Stimulated activated CD4-positive, alpha-beta T cell treated with anti-CD3 and anti-CD28 coated beads, Interleukin-2, amount 100 ng/mL, for 48 hours (primary cell): ENCODE measurements at regions not wholly inside any gene's neighbourhood (a gene's known extent, or its start where the extent isn't known, plus 50 kb on each side); places are given as distances from the start of the nearest gene placed in this dataset.
"Not testable (repeated sequence)": the region's sequence is repeated elsewhere in the genome, so short reads cannot be mapped to it uniquely, and the experiment has no call there.

Experiments used
- DNase-seq, 2 donors: peaks; one replicate each; pipeline ENCODE4 v3.0.0-alpha.2; 2020

DNA sequence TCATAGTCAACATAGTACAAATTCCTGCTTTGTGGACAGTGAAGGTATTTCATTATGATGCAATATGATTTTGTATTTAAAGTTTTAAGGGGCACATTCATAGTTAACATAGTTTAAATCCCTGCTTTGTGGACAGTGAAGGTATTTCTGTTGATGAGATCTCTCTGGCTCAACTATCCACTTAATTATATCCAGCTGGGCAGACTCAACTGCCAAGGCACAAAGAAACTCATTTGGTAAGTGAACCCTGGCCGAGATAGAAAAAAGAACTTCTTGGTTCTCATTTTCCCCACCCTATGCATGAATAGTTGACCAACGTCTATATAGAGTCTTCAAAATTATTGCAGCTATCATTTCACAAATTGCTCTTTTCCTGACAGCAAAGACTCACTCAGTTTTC lies 1194.6 kb downstream of the NCAM2 start:
- no peak for DNase-seq

DNA sequence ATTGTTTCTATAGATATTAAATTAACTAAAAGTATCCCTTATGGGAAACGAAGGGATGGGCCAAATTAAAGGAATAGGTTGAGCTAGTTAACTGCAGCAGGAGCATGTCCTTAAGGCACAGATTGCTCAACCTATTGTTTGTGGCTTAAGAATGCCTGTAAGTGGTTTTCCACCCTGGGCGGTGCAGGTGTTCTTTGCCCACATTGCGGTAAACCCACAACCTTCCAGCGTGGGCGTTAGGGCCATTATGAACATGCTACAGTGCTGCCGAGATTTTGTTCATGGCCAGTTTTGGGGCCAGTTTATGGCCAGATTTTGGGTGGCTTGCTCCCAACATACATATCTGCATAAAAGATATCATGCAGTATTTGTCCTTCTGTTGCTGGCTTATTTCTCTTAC lies 1196.8 kb downstream of the NCAM2 start:
- DNase-seq = not testable (repeated sequence)

DNA sequence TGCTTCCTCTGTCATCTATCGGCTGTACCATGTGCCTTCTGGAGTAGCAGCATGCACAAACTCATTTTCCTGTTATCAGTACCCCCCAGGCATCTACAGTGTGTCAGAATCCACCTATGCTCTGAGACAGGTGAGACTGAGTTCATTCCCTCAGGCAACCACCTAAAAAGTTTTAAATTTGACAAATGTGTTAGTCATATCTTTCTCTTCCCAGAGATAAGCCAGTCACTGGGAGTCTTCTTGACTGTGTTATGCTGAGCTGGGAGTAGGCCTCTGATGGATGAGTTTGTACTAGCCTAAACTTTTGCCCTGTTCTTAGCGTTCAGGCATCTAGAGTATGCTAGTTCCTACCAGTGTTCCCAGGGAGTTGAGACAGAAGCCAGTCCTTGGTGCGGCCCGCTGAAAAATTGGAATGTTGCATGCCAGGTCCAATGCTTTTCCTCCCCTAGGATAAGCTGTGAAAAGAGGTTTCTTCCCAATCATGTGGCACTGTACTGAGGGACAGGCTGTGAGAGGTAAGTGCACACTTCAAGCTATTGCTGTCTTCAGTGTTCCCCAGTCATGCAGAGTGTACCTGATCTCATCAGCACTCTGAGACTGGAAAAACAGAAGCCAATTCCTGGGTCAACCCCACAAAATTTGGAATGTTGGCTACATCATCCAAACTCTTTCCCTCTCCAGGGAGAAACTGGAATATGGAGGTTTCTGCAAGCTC lies 1202.3 kb downstream of the NCAM2 start:
- no peak for DNase-seq

DNA sequence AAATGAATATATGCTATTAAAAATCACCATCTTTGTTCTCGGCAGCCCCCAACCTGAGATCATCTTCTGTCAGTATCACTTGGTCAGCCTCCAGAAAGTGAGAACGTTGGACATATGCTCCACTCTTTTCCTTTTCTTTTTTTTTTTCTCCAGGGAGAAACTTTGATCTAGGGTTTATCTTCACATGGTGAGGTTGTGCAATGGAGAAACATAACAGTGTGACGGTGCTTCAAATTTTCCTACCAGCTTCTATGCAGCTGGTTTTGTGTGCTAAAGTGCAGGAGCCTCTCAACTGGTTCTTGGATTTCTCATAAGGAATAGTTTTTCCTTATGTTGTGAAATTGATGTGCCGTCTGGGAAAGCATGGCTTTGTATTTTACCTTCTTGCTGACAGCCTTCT lies 1202.9 kb downstream of the NCAM2 start:
- DNase-seq = no peak

DNA sequence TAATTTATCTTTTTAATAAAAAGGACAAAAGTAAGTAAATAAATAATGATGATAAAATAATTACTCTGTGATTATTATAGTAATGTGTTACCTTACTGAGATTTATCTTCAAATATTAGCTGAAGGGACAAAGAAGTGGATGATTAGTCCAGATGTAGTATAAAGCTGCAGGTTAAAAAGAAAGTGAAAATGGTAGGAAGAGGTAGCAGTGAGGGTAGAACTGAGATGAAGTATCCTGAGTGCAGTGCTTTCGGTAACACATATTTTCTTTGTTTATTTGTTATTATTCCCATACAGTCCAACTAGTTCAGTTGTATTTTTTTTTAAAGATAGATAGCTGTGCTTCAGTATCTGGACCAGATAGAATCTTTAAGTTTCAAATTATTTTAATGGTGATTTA lies 1203.5 kb downstream of the NCAM2 start:
- DNase-seq = no peak

DNA sequence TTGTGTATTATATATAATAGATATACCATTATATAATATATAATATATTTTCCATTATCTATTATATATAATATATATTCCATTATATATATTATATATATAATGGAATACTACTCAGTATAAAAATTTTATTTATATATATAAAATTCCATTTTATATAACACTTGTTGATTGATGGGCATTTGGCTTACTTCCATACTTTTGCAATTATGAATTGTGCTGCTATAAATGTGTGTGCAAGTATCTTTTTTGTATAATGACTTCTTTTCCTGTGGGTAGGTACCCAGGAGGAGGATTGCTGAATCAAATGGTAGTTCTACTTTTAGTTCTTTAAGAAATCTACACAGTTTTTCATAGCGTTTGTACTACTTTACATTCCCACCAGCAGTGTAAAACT lies 1211.1 kb downstream of the NCAM2 start:
- DNase-seq = no peak

DNA sequence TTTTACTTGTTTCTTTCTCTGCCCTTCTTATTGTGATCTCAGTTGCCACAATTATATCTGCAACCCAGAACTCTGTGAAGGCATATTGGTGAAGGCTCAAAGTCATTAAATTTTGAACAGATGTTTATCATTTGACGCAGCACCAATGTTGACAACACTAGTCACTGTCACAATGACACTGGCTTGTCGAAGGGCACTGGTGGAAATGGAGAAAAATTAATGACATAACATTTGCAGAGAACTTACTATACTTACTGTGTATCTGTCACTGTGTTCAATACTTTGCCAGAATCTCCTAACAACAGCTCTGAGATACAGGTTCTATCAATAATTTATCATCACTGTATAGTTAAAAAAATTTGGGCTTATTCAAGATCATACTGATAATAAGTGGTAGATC lies 1213.7 kb downstream of the NCAM2 start:
- no peak for DNase-seq

DNA sequence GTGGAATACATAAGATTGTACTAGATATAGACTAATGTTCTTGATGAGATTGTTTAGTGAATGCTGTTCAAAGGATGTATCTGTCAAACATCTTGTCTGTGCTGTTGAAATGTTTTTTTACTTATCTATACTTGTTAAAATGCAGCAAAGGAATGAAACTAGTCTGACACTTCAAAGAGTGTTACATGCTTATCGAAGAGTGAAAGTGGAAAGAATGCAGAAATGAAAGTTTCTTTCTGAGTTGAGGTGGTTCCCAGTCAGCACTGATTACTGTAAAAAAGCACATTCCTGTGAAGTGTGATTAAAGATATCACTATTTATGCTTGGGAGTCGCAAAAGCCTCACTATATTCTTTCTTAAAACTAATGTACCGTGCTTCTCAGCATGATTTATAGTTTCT lies 1225.2 kb downstream of the NCAM2 start:
- DNase-seq = no peak

DNA sequence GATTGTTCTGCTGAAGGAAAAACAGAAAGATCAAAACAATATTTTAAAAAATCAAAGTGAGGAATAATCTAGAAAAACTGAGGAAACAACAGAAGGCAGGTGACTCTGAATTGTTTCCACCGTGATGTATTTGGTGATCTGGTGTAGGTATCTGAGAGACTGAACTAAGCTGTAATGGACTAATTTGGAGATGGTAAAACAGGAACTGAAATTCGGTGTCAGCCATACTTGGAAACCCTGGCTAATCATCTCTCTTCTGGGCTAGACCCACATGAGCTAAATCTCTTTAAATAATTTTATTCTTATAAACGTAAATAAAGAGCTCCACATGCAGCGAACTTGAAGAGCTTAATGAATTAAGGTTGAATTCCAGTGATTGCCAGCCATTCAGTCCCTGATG lies 1226.1 kb downstream of the NCAM2 start:
- no peak for DNase-seq

DNA sequence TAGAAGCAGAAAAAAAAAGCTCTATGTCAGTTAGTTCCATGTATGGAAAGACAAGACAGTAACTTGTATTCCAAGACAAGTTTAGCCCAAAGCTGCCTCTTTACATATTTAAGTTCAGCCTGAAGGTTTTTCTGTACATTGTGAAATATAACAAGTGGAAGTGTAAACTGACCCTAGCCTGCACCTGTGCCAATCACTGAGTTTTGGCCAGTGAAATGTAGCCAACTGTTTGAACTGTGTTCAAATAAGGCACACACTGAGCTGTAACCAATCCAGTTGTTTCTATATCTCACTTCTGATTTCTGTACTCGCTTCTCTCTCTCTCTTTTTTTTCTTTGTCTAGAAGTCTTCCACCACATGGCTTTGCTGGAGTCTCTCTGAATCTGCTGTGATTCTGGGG lies 1227.1 kb downstream of the NCAM2 start:
- no peak for DNase-seq

DNA sequence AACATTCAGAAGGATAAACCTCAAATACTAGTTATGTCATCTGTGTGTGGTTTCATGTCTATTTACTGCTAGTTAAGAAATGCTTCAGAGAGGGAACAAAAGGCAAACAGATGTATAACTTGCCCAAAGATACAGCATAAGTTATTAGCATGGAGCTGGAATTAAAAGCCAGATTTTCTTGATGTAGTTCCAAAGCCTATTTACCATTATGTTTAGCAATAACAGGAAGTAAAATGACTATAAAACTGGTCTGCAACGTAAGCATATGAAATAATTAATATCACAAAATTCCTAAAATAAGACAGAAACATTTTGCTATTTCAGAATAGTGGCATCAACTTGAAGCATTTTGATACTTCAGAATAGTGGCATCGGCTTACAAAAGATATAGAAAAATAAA lies 1232.8 kb downstream of the NCAM2 start:
- no peak for DNase-seq

DNA sequence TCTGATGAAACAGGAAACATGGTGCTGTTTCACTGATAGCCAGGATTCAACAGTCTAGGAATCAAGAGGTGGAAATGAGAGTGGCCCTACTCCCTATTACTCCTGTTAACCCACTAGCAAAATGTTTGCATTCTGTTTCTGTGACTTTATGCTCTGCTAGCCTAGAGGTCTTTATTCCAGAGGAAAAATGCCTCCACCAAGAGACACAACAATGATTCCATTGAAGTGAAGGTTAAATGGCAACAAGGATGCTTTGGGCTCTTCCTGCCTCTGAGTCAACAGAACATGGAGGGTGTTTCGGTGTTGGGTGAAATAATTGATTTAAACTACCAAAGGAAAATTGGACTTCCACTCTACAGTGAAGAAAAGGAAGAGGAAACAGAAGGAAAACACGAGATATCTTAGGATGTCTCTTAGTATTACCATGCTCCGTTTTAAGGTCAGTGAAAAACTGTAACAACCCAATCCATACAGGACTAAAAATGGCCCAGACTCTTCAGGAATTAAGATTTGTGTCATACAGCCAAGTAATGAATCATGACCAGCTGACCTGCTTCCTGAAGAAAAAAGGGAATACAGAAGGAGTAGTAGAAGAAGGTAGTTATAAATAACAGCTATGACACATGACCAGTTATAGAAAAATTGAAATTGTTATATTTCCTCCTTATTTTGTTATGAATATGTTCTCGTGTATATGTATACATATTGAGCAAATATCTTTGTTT lies 1237.8 kb downstream of the NCAM2 start:
- no peak for DNase-seq

DNA sequence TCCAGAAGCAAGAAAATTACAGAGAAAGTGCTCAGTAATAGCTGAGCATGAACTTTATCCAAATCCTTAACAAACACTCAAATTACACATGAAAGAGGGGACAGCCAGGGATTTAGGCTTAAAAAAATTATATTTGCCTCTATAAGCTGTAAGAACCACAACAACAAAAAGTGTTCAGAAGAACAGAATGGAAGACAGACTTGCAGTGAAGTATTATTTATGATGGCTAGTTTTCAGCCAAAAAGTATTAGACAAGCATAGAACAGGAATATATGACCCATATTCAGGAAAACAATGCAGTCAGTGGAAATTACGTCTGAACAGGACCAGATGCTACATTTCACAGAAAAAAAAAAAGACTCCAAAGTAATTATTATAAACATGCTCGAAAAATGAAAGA lies 1246.3 kb downstream of the NCAM2 start:
- DNase-seq = no peak

DNA sequence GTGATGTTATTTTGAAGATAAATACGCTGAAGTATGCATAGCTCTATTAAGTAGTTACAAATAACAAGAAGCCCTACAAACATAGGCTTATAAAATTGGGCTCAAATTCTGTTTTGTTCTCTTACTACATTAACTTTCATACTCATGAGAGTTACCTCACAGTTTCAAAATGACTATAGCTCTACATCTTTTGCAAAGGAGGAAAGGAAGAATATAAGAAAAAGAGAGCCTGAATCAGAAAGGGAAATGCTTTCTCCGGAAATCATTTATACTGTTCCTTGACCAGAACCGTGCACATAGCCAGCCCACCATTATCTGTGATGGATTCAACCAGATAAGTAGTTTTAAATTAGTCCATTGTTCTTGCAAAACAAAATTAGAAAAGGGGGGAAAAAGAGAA lies 1252.1 kb downstream of the NCAM2 start:
- no peak for DNase-seq

DNA sequence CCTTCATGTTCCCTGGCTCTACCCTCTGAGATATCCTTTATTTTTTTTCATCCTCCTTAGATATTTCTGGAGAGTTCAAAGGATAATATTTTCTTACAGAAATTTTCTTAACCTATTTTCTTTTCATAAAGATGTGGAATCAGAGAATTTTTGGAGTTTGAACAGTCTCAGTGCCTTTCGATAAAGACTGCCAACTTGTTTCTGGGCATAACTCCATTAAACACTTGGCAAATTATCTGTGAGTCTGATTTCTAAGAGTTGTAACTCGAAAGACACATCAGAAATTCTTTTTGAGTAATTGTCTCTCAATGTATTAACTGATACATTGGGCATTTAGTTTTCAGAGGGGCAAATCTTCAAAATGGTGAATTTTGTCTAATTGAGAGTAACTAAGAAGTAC lies 1255.6 kb downstream of the NCAM2 start:
- DNase-seq = no peak

DNA sequence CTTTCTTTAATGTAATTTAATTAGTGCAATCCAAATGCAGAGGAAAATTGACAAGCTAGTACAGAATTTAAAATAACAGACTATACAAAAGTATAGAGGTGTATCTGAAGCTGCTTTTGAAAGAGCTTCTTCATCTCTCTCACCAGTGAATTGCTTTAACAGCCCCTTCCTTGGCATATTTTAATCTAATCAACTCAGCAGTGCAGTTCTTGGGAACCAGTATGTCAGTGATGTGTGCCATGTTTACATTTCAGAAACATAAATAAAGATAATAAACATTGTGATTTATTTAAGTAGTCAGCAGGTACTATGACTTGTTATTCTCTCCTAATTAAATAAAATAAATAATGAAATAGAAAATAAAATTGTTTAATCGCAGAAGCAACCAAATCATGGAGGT lies 1260.6 kb downstream of the NCAM2 start:
- no peak for DNase-seq

DNA sequence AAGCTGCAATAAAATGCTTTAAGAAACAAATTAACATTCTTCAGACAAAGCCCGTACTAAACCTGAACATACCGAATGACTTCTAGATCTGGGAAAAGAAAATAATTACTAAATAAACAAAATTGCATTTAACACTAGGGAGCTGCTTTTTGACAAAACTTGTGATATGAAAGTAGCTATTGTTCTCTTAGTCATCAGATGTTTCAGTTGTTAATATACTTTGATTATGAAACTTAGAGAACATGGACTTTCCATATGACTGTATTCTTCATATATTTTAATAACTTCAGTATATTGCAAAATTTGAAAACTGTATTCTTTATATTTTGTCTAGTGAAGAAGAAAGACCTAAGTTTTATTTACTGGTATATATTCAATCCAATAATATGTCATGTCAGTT lies 1262.1 kb downstream of the NCAM2 start:
- DNase-seq = no peak

DNA sequence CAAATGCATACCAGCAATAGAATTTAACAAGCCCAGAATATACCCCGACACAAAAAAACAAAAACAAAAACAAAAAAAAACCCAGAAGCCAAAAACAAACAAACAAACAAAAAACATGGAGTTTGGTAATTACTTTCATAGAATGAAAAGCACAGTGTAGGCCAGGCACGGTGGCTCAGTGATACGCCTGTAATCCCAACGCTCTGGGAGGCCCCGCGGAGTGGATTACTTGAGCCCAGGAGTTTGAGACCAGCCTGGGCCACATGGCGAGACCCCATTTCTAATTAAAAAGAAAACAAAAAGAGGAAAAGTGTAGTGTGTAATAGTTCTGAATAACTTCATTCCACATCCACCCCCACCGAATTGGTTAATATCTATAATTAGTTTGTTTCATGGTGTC lies 1265.7 kb downstream of the NCAM2 start:
- DNase-seq = no peak

DNA sequence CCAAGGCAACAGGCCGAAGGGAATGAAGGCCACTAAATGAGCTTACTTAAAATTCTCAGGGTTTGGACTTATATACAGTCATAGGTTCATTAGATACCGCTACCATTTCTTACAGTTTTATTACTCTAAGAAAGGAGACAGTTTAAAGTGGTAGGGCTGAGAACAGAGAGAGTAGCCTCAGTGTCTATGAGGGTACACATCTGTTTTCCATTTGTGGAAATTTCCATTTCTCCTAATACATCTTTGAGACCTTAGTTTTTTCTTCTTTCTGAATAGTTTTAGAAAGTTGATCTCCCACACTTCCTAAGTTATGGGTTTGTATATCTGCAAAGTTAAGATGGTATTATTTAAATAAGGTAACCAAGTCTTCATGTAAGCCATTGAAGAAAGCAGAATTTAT lies 1279.1 kb downstream of the NCAM2 start:
- DNase-seq = no peak

DNA sequence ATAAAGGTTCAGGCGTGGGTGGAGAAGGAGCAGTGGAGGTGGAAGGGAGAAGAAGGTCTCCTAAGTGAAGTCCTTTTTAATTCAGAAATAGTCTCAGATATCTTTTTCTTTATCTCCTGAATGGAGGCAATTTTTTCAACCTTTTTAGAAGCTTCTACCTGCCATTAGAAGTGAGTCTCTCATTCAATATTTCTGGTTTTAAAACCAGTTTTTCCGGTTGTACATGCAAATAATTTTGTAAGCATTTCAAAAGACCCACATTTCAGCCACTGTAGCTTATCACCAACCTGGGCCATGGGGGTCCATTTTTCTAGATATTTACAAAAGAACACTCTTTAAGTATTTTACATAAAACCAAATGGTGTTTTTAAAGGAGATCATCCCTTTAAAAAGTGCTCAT lies 1280.2 kb downstream of the NCAM2 start:
- no peak for DNase-seq

DNA sequence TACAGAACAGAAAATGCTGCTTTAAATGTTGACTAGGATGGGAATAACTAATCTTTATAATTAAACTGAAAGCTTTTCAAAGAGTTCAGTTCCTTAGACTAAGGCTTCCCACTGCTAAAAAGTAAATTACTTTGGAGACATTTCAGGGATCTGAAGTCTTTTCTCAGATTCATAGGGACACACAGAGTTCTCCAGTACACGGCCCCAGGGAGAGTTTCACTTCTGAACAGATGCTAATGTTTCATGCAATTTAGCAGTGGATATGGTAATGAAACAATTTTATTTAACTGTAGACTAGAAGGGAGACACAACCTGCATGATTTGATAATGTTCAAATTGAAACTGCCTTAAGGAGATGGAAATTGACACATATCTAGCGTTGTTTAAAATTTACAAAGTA lies 1282.6 kb downstream of the NCAM2 start:
- DNase-seq = no peak

DNA sequence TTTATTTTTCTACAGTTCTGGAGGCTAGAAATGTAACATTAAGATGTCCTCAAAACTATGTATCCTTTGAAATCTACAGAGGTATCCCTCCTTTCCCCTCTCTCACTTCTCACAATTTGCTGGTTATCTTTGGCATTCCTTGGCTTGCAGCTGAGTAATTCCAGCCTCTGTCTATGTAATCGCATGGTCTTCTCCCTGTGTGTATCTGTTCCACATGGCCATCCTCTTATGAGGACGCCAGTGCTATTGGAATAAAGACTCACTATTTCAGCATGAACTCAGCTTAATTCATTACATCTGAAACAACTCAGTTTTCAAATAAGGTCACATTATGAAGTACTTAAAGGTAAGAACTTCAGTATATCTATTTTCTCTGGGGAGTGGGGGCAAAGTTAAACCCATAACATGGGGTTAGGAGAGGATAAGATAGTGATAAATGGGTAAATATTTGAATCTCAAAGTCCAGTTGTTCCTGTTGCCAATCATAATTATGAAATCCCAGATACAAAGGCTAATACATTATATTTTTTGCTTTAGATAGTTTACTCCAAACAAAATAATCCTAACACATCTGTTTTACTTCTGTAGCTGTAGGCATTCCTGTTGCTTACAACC lies 1290.8 kb downstream of the NCAM2 start:
- DNase-seq = no peak

DNA sequence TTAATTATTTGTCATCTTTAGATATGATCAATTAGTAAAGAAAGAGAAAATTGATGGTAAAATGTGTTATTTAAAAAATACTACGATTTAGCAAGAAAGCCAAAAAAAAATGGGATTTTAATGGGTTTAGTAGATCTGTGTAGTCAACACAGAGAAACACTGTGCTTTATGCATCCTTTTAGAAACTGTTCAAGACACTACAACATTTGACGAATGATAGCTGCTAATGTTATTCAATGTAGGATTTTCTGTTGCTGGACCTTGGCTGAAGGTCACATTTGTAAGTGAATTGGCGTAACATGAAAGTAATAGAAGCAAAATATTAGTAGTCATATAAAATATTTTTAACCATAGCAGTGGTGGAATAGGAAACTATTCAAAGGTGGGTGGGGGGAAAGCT lies 1293.9 kb downstream of the NCAM2 start:
- DNase-seq = no peak

DNA sequence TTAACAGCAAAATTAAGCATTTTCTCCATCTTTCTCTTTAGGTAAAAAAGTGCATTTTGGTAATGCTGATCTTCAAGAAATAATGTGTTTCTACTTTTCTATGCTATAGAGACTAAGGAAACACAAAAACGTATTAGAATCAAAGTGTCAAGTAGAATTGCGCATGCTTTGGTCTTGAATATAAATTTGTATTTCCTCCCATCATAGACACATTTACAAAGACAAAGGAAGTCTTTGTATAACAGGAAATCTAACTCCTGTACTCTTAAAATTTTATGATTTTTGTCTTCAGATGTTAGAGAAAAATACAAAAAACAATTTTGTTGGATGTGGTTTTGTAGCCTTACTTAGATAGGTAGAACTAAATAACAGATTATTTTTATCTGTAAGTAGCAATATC lies 1299.4 kb downstream of the NCAM2 start:
- no peak for DNase-seq
